CD4-positive, alpha-beta T cell (primary cell): ENCODE measurements at regions not wholly inside any gene's neighbourhood (a gene's known extent, or its start where the extent isn't known, plus 50 kb on each side); places are given as distances from the start of the nearest gene placed in this dataset.

Experiments
- ATAC-seq: fragments of 200-7000 bp; cut with Tn5 transposase; one replicate; pipeline ENCODE4 v1.10.0; 2022; ENCODE audit warnings: mild to moderate bottlenecking; ENCODE audit not compliant: poor library complexity
- CTCF ChIA-PET: fragments of 350-600 bp; sonication (Branson Sonifier 250); formaldehyde crosslinking; loops from one replicate; lab custom pipeline; 2021; ENCODE audit warnings: antibody characterized with exemption, inconsistent platforms; lab: Charles Lee
- POLR2A ChIA-PET: fragments of 350-600 bp; sonication (Branson Sonifier 250); formaldehyde crosslinking; loops from one replicate; lab custom pipeline; 2021; ENCODE audit warnings: antibody characterized with exemption, inconsistent platforms; lab: Charles Lee
- DNase-seq, 14 experiments: peaks; one replicate each; pipeline ENCODE4 v3.0.0-alpha.2; 2013 to 2020; ENCODE audit warnings: mixed read lengths in 2 of 14
- H3K27ac ChIP-seq, 2 donors: one replicate each; pipeline versions ENCODE4 v1.5.1 to v1.7.0; 2013; ENCODE audit warnings: low read length in 2 of 2, low read depth in 1 of 2, mild to moderate bottlenecking in 1 of 2
- H3K27me3 ChIP-seq, 2 experiments: 1 replicate in 1 of 2; 2 replicates in 1 of 2; pipeline versions ENCODE4 v1.6.1 to v1.7.0; 2013; ENCODE audit warnings: low read length in 2 of 2, control low read depth in 1 of 2, mild to moderate bottlenecking in 1 of 2, moderate library complexity in 1 of 2; ENCODE audit not compliant: insufficient read depth in 2 of 2, control insufficient read depth in 1 of 2
- H3K36me3 ChIP-seq: one replicate; pipeline ENCODE4 v1.6.1; 2013; ENCODE audit warnings: low read length, control low read depth; ENCODE audit not compliant: insufficient read depth
- H3K4me1 ChIP-seq: one replicate; pipeline ENCODE4 v1.6.1; 2013; ENCODE audit warnings: low read length, control low read depth; ENCODE audit not compliant: insufficient read depth
- H3K4me3 ChIP-seq: one replicate; pipeline ENCODE4 v1.5.1; 2013; ENCODE audit warnings: mild to moderate bottlenecking, low read length, moderate library complexity
- H3K9me3 ChIP-seq, 2 experiments: 1 replicate in 1 of 2; 2 replicates in 1 of 2; pipeline versions ENCODE4 v1.6.1 to v1.7.0; 2013; ENCODE audit warnings: low read length in 2 of 2, mild to moderate bottlenecking in 2 of 2, control low read depth in 1 of 2, moderate library complexity in 1 of 2; ENCODE audit not compliant: control insufficient read depth in 1 of 2, insufficient read depth in 1 of 2
- H3K27ac Mint-ChIP-seq: one replicate; pipeline ENCODE4 v1.8.0; 2020; ENCODE audit warnings: mixed read lengths
- H3K27me3 Mint-ChIP-seq: one replicate; pipeline ENCODE4 v1.8.0; 2021; ENCODE audit warnings: mixed read lengths
- H3K36me3 Mint-ChIP-seq: one replicate; pipeline ENCODE4 v1.8.0; 2021; ENCODE audit warnings: low read depth, mixed read lengths
- H3K4me1 Mint-ChIP-seq: one replicate; pipeline ENCODE4 v1.8.0; 2021; ENCODE audit warnings: low read depth, mixed read lengths
- H3K4me3 Mint-ChIP-seq: one replicate; pipeline ENCODE4 v1.8.0; 2020; ENCODE audit warnings: mild to moderate bottlenecking, mixed read lengths
- H3K9me3 Mint-ChIP-seq: one replicate; pipeline ENCODE4 v1.8.0; 2020; ENCODE audit warnings: mixed read lengths
- intact Hi-C, 2 experiments: fragments of 100-400 bp; cut with DNase I in 1 of 2; cut with micrococcal nuclease in 1 of 2; formaldehyde crosslinking; loops; one replicate each; pipeline versions ENCODE4 v1.15.1 to v1.9.0; 2023 to 2025; cut with DNase I, micrococcal nuclease
- TF ChIP-seq, protein P1 (sequence below): fragments of 200-600 bp; IDR thresholded peaks from one replicate; pipeline ENCODE4 v1.8.0; 2022; ENCODE audit warnings: antibody characterized with exemption, mild to moderate bottlenecking

DNA sequence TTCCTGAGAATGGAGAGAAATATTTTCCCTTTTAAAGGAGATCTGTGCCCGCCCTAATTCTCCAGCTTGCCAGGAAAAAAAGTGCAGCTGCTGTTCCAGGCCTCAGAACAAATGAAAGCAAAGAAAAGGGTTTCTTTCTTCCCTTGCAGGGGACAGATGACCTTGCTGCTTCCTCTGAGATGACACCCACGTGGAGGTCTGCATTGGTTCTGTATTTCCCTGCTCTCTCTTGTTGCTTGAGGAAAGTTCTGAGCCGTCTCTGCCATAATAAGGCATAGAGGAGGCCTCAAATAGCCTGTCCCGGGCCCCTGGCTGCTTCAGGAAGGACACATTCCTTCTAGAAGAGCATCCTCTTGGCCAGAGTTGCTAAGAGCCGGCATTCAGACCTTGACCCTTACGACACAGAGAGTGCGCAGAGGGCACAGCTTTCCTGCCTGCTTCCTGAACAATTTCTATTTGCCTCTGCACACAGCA, 501.8 kb upstream of the SULF2 start:
- H3K9me3 ChIP-seq = no peaks in the 10 kb centered on the region

GRCh38 chr20:48286601-48287000, 501.3 kb upstream of the SULF2 start:
- Histone ChIP-seq H3K27me3 (peaks cover 0 to 3% of the 10 kb centered on the region in 2 experiments), H3K9me3 (no peaks in the 10 kb centered on the region), H3K36me3 (no peaks in the 10 kb centered on the region), H3K4me1 (no peaks in the 10 kb centered on the region), H3K4me3 (no peak overlapping the region), H3K27ac (no peak overlapping the region)
- no peaks in the 10 kb centered on the region for H3K4me1 Mint-ChIP-seq
- H3K27me3 Mint-ChIP-seq = peaks cover 31% of the 10 kb centered on the region
- ATAC-seq (no peak), DNase-seq (no peak)
- intact Hi-C loops = no loop called here
- TF ChIP-seq, protein P1, sequence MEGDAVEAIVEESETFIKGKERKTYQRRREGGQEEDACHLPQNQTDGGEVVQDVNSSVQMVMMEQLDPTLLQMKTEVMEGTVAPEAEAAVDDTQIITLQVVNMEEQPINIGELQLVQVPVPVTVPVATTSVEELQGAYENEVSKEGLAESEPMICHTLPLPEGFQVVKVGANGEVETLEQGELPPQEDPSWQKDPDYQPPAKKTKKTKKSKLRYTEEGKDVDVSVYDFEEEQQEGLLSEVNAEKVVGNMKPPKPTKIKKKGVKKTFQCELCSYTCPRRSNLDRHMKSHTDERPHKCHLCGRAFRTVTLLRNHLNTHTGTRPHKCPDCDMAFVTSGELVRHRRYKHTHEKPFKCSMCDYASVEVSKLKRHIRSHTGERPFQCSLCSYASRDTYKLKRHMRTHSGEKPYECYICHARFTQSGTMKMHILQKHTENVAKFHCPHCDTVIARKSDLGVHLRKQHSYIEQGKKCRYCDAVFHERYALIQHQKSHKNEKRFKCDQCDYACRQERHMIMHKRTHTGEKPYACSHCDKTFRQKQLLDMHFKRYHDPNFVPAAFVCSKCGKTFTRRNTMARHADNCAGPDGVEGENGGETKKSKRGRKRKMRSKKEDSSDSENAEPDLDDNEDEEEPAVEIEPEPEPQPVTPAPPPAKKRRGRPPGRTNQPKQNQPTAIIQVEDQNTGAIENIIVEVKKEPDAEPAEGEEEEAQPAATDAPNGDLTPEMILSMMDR = no peak
- CTCF ChIA-PET = no interaction called here
- no peak overlapping the region for H3K4me3 Mint-ChIP-seq
- H3K36me3 Mint-ChIP-seq = no peaks in the 10 kb centered on the region
- POLR2A ChIA-PET = no interaction called here
- no peaks in the 10 kb centered on the region for H3K9me3 Mint-ChIP-seq
- H3K27ac Mint-ChIP-seq = no peak overlapping the region

More for the DNA sequence above, 501.8 kb upstream of the SULF2 start:
- H3K9me3 Mint-ChIP-seq = no peaks in the 10 kb centered on the region
- Histone ChIP-seq H3K36me3 (no peaks in the 10 kb centered on the region), H3K4me1 (no peaks in the 10 kb centered on the region), H3K27ac (no peak overlapping the region), H3K27me3 (peaks cover 0 to 3% of the 10 kb centered on the region in 2 experiments), H3K4me3 (no peak overlapping the region)
- intact Hi-C loops = no loop called here
- H3K27me3 Mint-ChIP-seq = peaks cover 29% of the 10 kb centered on the region
- H3K4me3 Mint-ChIP-seq = no peak overlapping the region
- DNase-seq (no peak), ATAC-seq (no peak)
- H3K36me3 Mint-ChIP-seq = no peaks in the 10 kb centered on the region
- no peaks in the 10 kb centered on the region for H3K4me1 Mint-ChIP-seq
- ChIA-PET POLR2A (no interaction called here), CTCF (no interaction called here)
- TF ChIP-seq, protein P1 = no peak
- no peak overlapping the region for H3K27ac Mint-ChIP-seq

DNA sequence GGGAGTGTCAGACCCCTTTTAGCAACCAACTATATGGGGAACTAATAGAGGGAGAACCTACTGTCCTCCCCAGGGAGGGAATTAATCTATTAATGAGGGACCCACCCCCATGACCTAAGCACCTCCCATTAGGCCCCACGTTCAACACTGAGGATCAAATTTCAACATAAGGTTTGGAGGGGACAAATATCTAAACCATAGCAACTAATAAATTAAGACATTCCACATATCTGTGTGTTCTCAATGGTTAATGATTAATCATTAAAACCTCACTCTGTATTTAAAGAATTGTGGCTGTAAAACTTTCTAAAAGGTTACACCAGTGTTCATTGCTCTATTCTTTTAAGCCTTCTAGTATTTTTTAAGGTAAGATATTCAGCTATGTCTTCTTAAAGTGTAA, 500.4 kb upstream of the SULF2 start:
- Mint-ChIP-seq H3K27ac (no peak overlapping the region), H3K36me3 (no peaks in the 10 kb centered on the region), H3K4me3 (no peak overlapping the region), H3K27me3 (peaks cover 31% of the 10 kb centered on the region), H3K4me1 (no peaks in the 10 kb centered on the region), H3K9me3 (no peaks in the 10 kb centered on the region)
- Histone ChIP-seq H3K27me3 (peaks cover 0 to 4% of the 10 kb centered on the region in 2 experiments), H3K4me1 (no peaks in the 10 kb centered on the region), H3K27ac (no peak overlapping the region), H3K9me3 (no peaks in the 10 kb centered on the region), H3K4me3 (no peak overlapping the region), H3K36me3 (no peaks in the 10 kb centered on the region)
- no peak for DNase-seq
- intact Hi-C loops = no loop called here
- ChIA-PET CTCF (no interaction called here), POLR2A (no interaction called here)
- TF ChIP-seq, protein P1 = no peak
- ATAC-seq = no peak
